ENCODE measurements at regions not wholly inside any gene's neighbourhood (a gene's known extent, or its start where the extent isn't known, plus 50 kb on each side); places are given as distances from the start of the nearest gene placed in this dataset.

DNA sequence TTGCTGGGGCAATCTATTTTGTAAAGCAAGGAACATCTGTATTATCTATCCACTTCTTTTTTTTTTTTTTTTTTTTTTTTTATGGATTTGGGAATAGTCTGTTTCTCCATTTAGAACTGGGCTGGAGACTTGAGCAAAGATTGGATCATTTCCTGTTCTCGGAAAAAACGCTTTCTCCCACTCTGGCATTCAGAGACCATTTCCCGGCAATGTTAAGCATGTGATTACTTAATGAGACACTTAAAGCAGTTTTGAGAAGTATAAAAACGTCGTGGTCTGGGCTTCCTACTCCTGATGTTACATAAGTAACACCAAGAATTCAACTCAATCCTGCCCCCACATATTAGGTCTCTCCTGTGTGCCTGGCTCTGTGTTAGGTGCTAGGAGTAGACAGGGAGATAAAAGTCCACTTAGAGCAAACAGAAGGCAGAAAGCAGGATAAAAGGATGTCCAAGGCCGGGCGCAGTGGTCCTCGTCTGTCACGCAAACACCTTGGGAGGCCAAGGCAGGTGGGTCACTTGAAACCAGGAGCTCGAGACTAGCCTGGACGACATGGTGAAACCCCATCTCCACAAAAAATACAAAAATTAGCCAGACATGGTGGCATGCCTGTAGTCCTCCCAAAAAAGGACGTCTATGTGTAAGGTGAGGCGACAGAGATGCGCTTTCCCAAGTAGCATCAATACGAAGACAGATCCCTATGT is 152.1 kb upstream of the GSC start:
- DNase-seq = no peak

DNA sequence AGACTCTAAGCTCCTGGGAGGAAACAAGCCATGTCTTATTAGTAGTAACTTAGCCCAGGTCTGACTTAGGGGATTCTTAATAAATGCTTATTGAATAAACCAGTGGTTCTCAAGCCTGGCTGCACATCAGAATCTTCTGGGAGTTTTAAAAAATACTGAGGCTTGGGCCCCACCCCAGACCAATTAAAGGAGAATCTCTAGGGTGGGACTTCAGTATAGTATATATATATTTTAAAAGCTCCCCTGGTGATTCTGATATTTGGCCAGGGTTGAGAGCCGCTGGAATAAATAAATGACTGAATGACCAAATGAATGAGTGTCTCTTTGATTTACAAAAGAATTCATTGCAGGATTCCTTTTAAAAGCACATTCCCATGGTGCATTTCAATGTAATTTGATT is 151.5 kb upstream of the GSC start:
- no peak for DNase-seq

DNA sequence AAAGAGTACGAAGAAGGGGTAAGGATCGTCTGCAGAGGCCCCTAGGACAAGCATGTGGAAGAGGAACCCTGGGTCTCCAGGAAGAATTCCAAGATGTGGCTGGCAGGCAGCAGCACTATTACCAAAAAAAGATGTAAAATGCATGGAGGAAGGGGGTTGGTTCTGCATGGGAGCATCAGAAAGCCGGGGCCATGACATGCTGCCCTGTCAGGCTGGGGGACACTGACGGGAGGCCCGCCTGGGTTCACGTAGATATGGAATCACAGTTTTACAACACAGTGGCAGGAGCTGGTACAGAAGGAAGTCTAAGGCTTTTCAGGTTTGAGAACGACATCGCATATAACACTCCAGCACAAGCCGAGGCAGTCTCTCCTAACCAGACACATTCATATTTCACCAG is 150.0 kb upstream of the GSC start:
- DNase-seq = no peak

DNA sequence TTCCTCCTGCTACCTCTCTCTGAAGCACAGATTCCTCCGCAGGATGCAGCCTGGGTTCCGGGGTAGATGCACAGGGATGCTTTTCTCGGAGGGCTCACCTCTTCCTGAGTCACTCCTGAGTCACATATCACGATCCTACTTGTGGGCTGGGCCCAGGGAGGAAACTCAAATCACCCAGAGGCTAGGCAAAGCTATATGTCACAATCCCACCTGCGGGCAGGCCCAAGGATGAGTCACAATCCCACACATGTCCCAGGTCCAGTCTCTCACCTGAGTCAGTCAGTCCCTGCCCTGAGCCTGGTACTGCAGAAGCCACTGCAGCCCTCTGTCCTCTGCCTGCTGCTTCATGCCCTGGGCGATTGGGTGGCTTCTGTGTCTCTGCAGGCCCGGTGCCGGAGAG is 149.0 kb upstream of the GSC start:
- no peak for DNase-seq

DNA sequence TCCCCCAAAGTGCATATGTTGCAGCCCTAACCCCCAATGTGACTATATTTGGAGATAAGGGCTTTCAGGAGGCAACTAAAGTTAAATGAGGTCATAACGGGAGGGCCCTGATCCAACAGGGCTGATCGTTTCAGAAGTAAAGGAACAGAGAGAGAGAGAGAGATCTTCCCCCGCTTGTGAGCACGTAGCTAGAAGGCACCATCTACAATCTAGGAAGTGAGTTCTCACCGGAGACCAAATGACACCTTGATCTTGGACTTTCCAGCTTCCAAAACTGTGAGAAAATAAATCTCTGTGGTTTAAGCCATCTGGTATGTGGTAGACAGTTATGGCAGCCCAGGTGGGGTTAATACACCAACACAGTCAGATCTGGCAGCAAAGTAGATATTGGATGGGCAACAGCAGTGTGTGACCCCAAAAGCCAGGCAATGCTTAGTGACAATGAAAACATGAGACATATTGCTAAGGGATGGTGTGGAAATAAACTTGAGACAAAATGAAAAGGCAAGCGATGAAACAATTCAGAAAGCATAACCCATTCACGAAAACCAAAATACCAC is 147.2 kb upstream of the GSC start:
- DNase-seq = no peak

DNA sequence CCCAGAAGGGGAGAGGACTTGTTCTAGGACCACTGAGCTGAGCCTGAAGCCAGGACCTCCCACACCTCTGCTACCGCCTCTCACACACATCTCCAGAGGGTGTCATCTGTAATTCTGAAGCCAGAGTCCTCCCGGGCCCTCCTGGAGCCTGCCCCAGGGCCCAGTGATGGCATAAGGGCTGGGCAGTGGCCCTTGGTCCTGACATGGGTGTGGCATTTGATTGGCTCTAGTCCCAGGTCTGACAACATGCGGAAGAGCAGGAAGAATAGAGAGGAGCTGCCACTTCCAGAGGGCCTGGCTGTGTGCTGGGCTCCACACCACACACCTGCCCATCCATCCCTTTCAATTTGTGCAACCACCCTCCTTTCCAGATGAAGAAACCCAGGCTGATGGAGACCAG is 144.3 kb upstream of the GSC start:
- DNase-seq = no peak

DNA sequence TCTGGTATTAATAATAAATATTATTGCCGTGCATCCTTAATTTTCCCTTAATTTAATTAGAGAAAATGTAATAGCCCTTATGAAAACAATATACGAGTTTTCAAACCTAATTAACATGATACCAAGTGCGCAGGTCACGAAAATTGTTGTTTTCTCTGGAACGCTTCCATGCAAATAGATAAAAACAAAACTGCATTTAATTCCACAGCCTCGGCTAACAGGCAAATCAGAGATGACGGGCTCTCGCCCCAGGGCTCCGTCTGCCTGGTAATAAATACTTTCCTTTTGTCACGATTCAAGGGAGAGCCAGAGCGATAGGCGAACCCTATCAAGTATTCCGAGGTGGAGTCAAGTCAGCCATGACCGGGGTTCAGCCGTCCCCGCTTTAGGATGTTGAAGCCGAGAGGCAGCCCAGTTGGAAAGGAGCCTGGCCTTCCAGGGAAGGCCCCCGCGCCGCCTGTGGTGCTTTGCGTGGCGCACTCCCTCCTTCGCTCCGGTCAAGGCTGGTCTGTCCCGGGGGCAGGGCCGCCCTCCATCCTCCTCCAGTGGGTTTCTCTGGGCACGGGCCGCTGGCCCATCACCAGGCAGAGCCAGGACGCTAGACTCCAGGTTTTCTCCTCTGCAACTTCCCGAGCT is 137.8 kb upstream of the GSC start:
- DNase-seq = peak; percentile 11

DNA sequence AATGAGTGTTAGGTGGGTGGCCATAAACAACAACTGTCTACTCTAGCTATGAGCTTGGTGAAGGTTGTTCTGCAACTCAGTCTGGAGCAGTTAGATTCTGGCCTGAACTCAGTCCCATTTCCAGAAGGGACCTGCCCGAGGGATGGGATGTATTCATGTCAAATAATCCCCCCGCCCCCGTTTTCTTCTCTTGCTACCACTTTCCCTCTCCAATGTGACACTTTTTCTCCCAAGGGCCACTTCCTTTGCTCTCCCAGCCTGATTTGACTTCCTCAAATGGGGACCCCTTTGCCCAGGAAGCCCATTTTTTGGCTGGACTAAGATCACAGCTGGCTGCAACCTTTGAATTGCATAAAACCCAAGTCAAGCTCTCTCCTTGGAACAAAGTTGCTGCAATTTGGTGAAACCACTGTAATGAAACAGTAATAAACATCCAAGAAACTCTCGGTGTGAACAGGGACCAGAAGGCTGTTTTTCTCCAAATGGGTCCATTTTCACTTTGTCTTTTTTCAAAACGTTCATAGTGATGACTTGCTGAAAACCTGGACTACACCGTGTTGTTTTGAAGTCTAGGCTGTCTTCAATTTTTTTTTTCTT is 137.2 kb upstream of the GSC start:
- DNase-seq = no peak

DNA sequence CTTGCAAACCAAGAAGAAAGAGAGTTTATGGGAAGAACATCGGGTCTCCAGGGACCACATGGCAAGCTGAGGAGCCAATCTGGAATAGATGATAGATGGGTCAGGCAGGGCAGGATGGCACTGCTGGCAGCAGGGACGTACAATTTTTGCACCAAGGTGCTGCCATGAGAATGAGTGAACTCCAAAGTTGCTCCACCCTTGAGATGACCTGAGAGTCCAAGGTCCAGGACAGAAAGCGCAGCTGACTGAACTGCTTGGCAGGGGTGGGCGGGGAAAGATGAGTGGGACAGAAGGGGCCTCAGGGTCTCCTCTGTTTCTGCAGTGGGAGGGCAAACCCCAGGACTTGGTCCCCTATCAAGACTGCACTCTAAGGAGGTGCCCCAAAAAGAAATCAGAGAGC is 136.7 kb upstream of the GSC start:
- DNase-seq = no peak

DNA sequence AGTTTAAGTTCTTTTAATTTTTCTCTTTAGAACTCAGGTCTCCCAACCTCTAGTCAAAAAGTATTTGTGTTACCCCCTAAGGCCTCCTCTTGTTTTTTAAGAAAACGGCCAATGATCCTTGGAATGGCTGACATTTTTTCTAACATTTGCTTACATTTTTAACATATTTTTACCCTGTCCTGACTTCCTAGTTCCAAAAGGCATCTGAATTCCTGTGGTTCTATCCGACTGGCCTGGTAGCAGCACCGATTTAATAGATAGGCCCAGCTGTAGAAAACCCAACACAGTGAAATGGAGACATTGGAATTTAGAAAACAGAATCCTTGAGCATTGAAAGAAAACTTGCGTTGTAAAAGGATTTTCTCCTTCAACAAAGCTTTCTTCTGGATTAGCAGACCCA is 134.7 kb upstream of the GSC start:
- DNase-seq = no peak

DNA sequence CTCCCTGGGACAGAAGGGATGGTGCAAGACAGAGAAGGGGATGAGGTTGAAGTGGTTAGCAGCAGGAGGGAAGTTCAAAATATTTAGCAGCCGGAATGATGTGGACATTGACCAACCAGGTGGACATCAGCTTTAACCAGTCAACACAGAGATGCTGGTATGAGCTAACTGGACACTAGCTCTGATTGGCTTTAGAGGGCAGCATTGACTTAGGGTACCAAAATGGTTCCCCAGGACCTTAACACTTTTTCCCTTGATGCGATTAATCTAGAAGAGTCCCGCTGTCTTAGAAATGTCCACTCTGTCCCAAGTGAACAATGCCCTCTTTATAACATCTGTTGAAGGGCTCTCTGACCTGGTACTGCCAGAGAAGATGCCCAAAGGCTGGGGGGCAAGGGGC is 134.0 kb upstream of the GSC start:
- no peak for DNase-seq

DNA sequence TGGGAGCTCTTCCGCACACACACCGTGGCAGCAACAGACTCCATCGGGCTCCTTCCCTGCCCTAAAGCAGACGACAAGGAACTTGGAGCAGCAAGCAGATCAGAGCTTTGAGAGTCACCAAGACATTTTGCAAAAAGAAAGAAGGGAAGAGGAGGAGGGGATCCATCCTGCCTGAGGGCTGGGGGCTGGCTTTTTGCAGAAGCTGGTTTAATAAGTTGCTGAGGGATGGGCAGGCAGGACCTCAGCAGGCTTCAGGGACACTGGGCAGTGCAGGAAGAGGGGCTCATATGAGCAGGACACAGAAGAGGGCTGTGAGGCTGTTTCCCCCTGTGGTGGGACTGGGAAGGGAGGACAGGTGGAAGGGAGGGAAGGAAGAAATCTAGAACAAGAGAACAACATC is 133.4 kb upstream of the GSC start:
- no peak for DNase-seq

DNA sequence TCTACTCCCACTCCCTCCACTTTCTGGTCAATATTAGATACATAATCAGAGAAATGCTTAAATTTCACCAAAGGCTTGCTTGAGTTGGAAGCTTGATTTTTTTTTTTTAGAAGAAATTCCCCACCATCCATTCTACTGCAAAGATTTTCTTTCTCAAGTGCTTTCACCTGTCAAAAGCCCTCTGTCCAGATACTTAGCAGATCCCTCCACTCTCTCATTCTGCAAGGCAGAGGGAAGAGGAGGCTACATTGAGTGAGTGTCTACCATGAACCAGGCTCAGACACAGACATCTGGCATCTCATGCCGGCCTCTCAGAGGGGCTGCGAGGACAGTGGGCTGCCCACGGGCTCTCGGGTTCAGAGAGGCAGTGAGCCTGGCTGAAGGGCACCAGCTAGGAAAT is 127.6 kb upstream of the GSC start:
- DNase-seq = no peak

DNA sequence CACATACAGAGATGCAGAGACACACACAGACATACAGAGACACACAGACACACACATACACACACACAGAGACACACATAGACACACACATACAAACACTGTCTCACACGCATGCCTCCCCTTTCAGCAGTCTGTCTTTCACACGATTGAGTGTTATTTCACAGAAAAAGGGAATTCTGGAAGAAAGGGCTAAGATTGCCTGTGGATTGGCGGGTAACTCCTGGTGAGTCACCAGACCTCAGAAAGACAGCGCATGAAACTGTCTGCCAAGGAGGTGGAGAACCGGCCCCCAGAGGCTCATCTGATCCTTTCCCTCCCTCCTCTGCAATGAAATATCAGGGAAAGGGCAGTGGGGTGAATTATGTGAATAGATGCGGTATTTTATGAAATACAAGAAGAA is 127.2 kb upstream of the GSC start:
- DNase-seq = no peak

DNA sequence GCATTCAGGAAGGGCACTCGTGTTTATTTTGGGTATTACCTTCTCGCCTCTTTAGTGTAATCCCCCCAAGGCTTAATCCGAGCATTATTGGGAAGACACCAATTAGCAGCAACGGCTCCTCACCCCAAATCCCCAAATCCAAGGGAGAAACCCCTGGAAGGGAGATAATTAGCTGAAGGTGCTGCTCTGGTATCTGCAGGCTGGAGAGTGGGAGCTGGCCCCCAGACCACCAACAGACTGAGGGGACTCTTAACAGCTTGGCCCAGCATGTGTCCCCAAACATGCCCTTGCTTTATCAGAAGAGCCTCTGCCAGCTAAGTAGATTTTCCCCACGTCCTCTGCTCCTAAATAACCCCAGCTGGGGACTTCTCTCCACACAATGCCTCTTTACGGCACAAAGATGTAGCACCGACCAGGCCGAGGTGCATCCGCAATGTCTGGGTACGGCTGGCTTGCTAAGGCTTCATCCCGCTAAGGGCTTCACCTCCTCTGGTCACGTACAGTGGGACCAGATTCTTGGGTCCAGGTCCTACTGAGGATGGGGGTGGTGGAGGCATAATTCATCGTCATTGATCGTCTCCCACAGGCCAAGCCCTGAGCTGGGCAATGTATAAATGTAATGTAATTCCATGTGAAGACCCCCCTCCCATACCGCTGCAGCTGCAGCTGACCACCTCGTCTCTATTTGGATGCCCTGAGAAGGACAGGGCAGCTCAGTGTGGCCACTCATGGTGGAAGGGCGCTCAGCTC is 123.7 kb upstream of the GSC start:
- DNase-seq = no peak

DNA sequence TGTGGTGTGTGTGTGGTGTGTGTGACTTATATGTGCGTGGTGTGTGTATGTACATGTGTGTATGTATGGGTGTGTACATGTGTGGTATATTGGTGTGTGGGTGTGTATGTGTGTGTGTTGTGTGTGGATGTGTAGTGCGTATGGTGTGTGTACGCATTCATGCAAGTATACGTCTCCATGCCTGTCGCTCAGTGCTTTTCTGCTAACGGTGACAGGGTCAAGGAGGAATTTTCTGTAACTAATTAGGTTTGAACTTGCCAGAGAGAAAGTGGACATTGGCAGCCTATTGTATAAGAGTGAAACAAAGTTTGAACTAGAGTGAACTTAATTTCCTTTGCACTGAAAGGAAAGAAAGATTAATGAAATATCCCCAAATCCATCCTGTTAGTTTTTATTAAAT is 120.9 kb upstream of the GSC start:
- DNase-seq = no peak

DNA sequence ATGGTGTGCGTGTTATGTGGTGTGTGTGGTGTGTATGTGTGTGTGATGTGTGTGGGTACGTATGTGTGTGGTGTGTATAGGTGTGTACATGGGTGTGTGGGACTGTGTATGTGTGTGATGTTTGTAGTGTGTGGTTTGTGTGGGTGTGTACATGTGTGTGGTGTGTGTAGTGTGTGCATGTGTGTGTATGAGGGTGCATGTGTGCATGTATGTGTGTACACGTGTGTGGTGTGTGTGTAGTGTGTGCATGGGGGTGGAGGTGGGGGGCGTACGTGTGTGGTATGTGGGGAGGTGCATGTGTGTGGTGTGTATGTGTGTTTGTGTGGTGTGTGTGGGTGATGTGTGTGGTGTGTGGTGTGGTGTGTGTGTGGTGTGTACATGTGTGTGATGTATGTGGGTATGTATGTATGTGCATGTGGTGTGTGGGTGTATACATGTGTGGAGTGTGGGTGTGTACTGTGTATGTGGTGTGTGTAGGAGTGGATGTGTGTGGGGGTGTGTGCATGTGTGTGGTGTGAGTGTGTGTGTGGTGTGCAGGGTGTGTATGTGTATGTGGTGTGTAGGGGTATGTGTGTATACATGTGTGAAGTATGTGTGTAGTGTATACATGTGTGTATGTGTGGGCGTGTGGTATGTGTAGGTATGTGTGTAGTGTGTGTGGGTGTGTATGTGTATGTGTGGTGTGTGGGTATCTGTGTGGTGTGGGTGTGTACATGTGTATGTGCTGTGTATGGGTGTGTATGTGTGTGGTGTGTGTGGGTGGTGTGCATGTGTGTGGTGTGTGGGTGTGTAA is 119.8 kb upstream of the GSC start:
- no peak for DNase-seq

DNA sequence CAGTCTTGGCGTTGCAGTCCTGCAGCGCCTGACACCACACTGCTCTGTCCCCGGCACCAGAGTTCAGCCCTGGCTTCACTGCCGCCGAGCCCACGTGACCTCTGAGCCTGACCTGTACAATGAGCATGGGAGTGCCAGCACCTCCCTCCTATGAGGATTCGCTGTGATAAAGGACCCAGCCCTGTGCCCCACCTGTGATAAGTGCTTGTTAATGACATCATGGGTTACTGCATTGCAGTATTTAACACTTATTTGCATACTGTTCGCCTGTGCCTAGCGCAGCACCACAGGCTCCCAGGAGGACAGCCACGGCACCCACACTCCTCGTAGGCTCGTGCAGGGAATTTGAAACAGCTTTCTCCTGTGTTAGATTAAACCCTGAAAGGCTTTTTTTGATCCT is 118.2 kb upstream of the GSC start:
- DNase-seq = no peak

DNA sequence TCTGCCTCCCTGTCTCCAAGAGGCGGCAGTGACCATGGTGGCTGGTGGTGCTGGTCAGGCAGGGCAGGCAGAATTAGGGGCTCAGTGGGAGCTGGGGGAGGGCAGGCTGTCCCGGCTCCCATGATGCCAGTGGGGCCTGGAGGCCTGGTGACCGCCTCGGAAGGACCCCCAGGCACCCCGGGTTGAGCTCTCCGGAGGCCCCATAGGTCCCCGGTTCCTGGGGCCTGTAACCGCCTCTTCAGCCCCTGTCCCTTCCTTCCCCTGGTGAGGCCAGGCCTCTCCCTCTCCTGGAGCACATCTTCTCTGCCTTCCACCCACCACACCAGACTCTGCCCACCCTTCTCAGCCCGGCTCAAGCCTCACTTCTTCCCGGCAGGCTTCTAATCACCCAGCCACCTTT is 117.7 kb upstream of the GSC start:
- no peak for DNase-seq

DNA sequence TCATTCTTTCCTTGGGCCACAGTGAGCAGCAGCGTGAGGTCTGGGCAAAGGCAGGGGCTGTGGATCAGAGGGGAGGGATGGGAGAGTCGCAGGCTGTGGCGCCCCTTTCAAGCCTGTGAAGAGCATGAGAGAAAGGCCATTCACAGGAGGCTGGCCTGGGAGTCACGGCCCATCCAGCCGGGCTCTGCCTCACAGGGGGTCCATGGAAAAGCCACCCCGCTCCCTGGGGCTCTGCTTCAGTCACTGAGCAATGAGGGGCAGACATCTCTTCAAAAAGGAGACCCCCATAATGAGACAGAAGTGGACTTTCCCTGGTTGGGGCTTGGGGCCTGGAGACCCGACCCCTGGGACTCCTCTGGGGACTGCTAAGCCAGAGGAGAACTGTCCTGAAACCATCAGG is 117.0 kb upstream of the GSC start:
- no peak for DNase-seq

DNA sequence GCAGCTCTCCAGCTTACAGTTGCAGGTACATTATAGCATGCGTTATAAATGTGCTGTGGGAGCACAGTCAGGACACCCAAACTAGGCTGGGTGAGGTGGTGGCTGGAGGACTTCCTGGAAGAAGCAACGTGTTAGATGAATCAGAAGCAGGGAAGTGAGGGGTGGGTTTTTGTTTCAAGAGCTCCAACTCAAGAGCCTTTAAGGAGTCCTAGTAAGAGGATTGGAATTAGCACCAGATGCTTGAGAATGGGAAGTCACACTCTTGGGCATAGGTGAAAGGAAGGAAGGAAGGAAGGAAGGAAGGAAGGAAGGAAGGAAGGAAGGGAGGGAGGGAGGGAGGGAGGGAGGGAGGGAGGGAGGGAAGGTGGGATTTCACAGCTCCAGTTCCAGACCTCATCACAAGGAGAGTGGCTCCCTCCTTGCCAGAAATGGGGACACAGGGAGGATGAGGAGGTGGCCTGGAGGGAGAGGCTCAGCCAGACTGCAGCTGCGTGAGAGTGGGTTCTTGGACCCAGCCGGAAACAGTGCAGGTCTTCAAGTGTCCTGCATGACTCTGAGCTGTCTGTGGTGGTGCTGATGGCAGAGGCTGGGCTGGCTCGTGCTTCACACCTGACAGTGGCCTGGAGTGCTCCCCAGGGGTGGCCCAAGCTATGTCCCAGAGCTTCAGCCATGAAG is 115.7 kb upstream of the GSC start:
- no peak for DNase-seq

DNA sequence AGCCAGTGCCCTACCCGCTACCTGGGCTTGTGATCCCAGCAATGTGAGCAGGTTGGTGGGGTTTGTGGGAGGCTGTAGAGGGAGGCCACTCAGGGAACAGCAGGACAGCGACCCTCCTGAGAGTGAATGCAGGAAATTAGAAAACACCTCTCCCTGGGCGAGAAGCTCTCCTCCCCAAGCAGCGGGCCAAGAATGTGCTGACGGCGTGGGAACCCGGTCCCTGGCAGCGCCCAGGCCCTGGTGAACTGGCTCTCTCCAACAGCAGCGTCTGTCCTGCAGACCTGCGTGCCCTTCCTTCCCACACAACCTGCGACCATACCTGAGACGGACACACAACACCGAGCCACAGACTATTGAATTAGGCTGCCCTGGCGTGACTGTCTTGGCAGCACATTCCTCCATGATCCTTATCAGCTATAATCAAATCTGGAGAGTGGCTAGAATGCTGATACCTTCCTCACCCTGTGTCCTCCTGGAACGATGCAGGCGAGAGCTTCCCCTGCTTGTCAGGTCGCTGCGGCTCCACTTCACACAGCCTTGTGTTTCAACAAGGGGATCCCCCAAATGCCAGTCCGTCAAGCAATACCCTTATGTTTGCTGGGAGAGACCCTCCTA is 114.8 kb upstream of the GSC start:
- DNase-seq = no peak
